DMS114 treated with DMSO at 0.1 percent for 48 hours (cell line): ENCODE measurements at regions not wholly inside any gene's neighbourhood (a gene's known extent, or its start where the extent isn't known, plus 50 kb on each side); places are given as distances from the start of the nearest gene placed in this dataset.
"Not testable (repeated sequence)": the region's sequence is repeated elsewhere in the genome, so short reads cannot be mapped to it uniquely, and the experiment has no call there.

Source experiments
- DNase-seq: peaks from one replicate; lab custom pipeline; 2025; ENCODE audit not compliant: unreplicated experiment; lab: John Stamatoyannopoulos, UW

- DNase-seq: no peak
These were observed 117.0 kb upstream of the DYRK2 start for GRCh38 chr12:67531501-67531900.

- no peak for DNase-seq
These were observed 115.4 kb upstream of the DYRK2 start for GRCh38 chr12:67533159-67533558.

GRCh38 chr12:67534046-67534445 is 114.5 kb upstream of the DYRK2 start:
- no peak for DNase-seq

- no peak for DNase-seq
These were observed 113.9 kb upstream of the DYRK2 start for GRCh38 chr12:67534681-67535080.

- DNase-seq: no peak
These were observed 113.4 kb upstream of the DYRK2 start for GRCh38 chr12:67535176-67535575.

GRCh38 chr12:67535971-67536370 is 112.6 kb upstream of the DYRK2 start:
- DNase-seq: no peak

GRCh38 chr12:67539329-67539728 is 109.2 kb upstream of the DYRK2 start:
- no peak for DNase-seq

GRCh38 chr12:67539946-67540345 is 108.6 kb upstream of the DYRK2 start:
- DNase-seq: no peak

GRCh38 chr12:67540920-67541624 is 107.5 kb upstream of the DYRK2 start:
- no peak for DNase-seq

- no peak for DNase-seq
These were observed 106.9 kb upstream of the DYRK2 start for GRCh38 chr12:67541625-67541991.

GRCh38 chr12:67543021-67543770 is 105.3 kb upstream of the DYRK2 start:
- no peak for DNase-seq

- DNase-seq: no peak
These were observed 103.2 kb upstream of the DYRK2 start for GRCh38 chr12:67545298-67545697.

GRCh38 chr12:67546746-67547145 is 101.8 kb upstream of the DYRK2 start:
- DNase-seq: no peak

GRCh38 chr12:67555075-67555717 is 93.3 kb upstream of the DYRK2 start:
- DNase-seq: not testable (repeated sequence)

- DNase-seq: no peak
These were observed 89.8 kb upstream of the DYRK2 start for GRCh38 chr12:67558775-67559174.

- DNase-seq: no peak
These were observed 88.8 kb upstream of the DYRK2 start for GRCh38 chr12:67559751-67560150.

GRCh38 chr12:67562513-67563287 is 85.8 kb upstream of the DYRK2 start:
- no peak for DNase-seq

GRCh38 chr12:67568055-67568454 is 80.5 kb upstream of the DYRK2 start:
- DNase-seq: no peak

GRCh38 chr12:67572492-67572891 is 76.1 kb upstream of the DYRK2 start:
- DNase-seq: no peak

- no peak for DNase-seq
These were observed 75.0 kb upstream of the DYRK2 start for GRCh38 chr12:67573566-67573965.

GRCh38 chr12:67578976-67579661 is 69.4 kb upstream of the DYRK2 start:
- no peak for DNase-seq
